HG02623 (cell line): ENCODE measurements at regions not wholly inside any gene's neighbourhood (a gene's known extent, or its start where the extent isn't known, plus 50 kb on each side); places are given as distances from the start of the nearest gene placed in this dataset.

ENCODE experiments used
- ATAC-seq: cut with Tn5 transposase; IDR thresholded peaks from one replicate; pipeline ENCODE4 v1.9.1; 2021; ENCODE audit warnings: moderate library complexity; ENCODE audit not compliant: unreplicated experiment

GRCh38 chr11:95364324-95365295 is 133.6 kb upstream of the SESN3 start:
- ATAC-seq = no peak

DNA sequence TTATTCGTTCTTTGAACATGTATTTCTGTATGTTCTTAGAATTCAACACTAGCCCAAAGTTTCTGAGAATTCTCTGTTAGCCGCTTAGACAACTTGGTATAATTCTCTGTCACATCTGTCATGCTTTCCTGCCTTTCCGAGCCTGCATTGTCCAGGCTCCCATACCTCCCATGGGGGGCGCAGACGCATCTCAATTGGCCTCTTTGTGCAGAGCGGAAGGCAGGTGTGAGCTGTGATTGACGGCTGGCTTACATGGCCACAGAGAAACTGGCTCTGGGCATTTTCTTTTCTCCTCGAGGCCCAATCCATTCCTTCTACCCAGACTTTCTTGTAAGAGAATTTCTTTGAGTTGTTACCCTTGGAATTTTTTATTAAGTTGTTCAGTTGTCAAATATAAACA is 132.7 kb upstream of the SESN3 start:
- no peak for ATAC-seq

DNA sequence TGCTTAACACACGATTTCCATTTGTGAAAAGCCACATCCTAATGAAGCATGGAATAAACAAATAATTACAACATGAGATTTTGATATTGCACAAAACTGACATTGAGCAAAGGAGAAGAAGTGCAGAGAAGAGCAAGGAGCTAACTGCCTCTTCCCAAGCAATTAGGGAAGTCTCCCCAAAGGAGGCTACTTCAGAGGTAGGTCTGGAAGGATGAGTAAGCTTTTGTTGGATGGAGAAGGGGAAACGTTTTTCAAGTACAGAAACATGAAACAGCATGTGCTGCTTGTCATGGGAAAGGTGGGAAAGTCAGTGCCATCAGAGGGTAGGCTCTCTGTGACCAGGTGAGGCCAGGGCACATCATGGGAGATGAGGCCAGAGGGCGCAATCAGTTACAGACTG is 132.2 kb upstream of the SESN3 start:
- no peak for ATAC-seq

DNA sequence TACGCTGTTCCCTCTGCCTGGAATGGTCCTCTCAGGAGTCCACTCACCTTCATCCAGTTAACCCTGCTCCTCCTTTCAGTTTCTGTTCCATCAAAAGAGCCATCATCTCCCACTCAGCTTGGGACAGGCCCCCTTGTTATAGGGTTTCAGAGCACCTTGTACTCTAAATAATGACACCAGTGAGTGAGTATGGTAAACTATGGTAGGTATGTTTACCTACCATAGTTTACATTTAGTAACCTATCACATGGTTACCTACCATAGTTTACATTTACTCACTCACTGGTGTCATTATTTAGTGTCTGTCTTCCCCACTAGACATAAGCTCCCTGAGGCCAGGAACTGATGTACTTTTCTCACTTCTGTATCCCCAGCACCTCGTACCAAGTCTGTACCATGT is 130.2 kb upstream of the SESN3 start:
- ATAC-seq = no peak

DNA sequence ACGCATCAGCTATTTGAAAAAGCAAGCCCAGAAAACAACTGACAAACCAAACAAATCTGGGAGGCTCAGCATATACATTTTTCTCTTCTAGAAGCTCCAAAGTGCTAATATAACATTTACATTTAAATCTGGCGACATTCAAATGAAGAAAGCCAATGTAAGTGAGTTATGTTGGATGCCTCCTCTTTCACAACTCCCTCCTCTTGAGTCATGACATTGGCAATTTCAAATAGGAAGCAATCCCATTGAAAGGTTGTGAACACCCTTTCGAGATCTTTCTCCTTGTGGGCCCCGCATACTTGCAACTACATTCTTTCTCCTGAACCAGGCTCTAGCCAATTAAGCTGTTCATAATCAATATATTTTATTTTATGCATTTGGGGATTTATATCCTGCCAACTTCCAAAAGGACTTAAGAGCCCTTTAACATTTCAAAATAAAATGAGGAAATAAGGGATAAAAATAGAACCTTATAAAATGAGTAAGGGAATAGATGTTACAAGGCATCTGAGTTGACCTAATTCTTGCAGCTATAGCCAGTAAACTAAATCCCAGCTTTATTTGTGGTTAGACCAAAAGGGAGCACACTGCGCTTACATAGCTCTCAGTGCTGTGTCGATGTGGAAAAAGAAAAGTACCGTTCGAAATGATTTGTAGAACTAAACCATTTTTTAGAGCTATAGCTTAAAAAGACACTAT is 129.5 kb upstream of the SESN3 start:
- ATAC-seq = no peak

DNA sequence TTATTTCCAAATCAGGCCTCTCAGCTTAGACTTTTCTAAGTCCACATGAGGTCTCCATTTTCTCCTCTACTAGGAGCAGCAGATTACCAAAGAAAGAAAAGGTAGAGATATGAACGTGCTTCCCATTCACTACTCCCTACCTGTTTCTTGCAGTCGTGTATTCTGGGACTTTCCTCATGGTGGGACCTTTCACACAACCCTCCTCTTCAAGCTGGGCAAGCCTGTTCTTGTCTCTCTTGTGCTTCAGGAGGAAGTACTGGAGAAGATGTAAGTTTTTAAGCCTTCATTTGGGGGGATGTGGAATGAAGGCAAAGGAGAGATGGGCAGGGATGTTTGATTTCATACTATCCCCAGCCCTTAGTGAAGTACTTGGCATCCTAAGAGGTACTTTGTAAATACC is 128.8 kb upstream of the SESN3 start:
- no peak for ATAC-seq

DNA sequence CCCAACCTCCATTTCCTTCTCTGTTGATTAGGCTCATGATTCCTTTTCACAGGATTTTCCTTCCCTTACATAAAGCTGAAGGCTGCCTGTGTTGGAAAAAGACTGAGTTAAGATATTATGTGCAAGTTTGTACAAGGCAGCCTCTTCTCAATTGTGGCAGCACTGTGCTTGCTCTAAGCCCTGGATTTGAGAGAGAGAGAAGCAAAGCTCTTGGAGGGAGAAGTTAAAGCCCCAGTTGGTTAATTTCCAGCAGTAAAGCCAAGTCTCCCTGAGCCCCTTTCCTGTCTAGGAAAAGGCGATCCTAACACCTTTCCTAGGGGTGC is 128.3 kb upstream of the SESN3 start:
- no peak for ATAC-seq

DNA sequence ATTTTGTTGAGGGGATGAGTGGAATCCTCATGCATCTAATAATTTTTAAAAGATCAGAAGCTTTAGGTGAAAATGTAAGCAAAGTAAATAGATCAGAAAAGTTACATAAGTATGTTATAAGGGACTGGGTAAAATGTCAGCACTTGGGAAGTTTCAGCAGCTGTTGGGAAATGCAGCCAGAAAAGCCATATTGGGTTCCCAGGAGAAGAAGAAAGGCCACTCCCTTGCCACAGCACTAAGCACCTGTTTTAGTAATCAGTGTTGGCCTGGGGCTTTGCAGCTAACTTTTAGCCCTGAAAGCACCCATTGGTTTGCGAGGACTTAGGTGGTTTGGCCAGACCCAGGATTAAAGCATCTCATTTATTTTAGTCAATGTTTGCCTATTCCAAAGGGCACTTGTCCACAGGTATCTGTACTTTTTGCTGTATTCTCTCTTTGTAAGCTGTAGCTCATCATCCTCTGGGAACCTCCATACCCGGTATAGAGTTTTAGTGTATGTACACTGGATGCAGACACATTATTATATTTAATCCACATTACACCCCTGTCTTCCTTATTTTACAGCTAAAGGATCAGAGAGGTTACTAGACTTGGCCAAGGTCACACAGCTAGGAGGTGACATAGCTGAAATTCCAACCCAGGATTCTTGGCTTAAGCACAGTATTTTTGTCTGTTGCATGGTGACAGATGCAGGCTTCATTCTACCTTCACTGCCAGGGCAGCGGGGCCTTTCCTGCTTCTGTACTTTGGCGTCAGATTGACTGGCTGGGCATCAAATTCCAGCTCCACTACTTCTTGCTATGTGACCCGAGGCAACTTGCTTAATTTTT is 127.7 kb upstream of the SESN3 start:
- no peak for ATAC-seq

DNA sequence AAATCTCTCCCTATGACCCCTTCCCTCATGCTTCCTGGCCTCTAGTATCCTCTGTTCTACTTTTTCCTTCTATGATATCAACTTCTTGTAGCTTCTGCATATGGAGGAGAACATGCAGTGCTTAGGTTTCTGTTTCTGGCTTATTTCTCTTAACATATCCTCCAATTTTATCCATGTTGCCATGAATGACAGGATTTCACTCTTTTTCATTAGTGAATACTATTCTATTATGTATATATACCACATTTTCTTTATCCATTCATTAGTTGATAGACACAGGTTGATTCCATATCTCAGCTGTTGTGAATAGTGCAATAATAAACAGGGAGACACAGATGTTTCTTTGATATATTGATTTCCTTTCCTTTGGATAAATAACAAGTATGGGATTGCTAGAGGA is 123.3 kb upstream of the SESN3 start:
- no peak for ATAC-seq

DNA sequence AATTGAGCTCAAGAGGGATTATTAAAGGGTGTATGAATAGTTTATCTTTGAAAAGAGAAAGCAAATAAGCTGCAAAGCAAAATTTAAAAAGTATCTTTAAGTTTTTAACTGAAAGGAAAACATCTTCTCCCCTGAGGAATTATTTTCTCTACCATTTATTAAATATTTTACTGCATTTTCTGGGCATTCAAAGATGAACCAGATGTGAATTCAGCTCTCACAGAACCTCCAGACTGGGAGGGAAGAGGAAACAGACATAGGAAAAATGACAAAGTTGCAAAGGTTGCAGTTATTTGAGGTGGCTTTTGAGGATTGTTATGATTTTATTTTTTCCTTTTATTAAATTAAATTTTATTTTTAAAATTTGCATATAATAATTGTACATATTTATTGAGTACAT is 122.7 kb upstream of the SESN3 start:
- no peak for ATAC-seq

DNA sequence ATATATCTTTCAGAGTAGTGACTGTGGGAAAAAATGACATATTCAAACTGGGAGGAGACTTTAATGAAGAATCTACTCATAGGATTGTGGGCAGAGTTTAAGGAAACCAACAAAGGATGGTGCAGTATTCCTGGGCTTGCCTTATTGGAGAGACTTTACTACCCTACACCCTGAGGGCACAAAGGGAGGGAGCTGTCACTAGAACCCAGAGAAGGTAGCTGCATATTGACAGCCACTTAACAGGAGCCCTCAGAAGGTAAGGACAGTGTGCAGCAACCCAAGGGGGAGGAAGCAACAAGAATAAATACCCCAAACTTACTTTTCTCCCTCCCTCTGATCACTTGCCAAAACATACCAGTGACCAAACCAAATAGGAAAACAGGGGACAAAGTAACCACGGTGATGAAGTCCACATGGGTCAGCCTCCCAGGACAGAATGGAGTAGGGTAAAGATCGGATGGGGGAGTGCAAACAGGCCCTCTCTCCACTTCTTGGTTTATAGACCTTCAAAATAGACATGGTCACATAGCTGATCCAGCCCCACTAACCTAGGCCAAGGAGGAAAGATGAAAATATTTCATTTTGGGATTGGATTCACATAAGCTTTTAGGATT is 121.8 kb upstream of the SESN3 start:
- no peak for ATAC-seq

DNA sequence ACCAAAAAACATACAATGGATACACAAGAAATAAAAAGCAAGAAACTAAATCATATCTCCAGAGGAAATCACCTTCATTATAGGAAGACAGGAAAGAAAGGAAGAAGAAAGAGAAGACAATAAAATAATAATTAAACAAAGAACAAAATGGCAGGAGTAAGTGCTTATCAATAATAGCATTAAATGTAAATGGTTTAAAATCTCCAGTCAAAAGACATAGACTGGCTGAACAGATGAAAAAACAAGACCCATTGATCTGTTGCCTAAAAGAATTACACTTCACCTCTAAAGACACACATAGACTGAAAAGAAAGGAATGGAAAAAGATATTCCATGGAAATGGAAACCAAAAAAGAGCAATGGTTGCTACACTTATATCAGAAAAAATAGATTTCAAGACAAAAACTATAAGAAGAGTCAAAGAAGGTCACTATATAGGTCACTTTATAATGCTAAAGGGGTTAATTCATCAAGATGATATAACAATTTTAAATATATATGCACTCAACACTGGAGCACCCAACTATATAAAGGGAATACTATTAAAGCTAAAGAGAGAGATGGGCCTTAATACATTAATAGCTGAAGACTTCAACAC is 118.4 kb upstream of the SESN3 start:
- ATAC-seq = no peak

GRCh38 chr11:95346265-95346664 is 115.3 kb upstream of the SESN3 start:
- ATAC-seq = no peak

DNA sequence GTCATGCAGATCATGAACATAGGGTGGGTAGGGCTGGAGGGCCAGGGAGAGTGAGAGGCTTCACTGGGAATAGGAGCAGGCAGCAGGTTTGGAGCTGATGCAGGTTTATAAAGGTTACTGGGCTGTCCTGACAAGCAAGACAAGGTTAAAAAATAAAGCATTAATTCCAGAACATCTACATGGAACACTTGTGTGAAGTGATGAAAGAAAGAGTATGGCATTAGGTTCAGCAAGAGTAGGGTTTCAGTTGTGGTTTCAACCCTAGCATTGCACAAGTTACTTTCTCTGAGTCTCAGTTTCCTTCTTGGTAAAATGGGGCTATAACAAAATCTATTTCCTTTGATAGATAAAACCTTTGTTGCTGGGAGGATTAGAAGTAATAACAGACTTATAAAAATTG is 114.6 kb upstream of the SESN3 start:
- peak; percentile 60 for ATAC-seq

DNA sequence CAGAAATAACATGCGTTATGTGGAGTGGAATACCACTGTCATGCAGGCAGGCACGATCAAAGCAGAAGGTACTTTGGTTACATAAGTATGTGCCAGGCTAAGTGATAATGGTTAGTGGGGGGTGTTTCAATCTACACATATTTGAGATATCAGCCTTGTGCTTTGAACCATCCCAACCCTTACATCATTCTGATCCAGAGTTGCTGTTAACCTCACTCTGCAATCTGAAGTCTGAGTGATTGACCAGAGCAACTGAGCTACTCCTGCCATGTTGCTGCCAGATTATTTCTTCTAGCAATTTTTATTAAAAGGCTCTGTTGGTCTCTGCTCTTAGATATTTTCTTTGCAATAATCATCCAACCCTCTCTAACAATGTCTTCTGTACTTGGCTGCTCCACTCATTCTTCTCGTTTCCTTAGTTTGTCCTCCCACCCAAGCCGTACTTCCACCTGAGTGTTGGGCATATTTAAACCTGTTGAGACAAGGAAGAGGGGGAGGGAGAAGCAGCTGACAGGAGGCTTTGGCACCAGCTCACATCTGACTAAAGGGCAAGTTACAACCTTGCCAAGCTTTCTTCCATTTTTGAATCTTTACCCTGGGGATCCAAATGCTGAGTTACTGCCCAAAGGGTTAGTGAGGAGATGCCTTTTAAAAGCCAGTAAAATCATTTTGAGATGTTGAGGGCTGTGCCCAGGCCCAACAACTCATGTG is 114.1 kb upstream of the SESN3 start:
- ATAC-seq = no peak

- no peak for ATAC-seq
These were observed 110.2 kb upstream of the SESN3 start for GRCh38 chr11:95341221-95341620.

GRCh38 chr11:95339086-95339901 is 108.3 kb upstream of the SESN3 start:
- peak; percentile 33 for ATAC-seq

- no peak for ATAC-seq
These were observed 107.5 kb upstream of the SESN3 start for GRCh38 chr11:95338430-95338991.

DNA sequence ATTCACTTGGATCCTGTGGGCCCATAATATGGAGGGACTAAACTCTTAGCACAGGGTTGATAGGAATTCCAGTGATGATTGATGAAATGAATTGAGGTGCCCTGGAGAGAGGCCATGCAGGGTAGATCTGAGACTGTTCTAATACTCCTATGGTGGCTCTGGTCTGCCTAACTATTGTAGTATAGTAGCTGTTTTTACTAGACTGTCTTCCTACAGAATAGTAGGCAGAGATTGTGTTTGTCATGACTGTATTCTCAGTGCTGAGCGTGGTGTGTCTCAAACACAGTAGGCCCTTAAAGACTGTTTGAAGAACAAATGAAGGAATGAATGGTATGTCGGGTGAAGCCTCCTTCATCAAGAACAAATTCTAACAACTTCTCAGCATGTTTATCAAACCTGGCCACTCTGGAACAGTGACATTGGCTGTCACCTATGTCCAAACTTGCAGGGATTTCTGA is 107.0 kb upstream of the SESN3 start:
- peak; percentile 3 for ATAC-seq
